OCI-LY3 (cell line): ENCODE measurements at regions not wholly inside any gene's neighbourhood (a gene's known extent, or its start where the extent isn't known, plus 50 kb on each side); places are given as distances from the start of the nearest gene placed in this dataset.

Experiments used
- H2AFZ ChIP-seq: fragments of 200-600, 300-600 bp; shearing (Covaris generic); 2 replicates; pipeline ENCODE4 v1.6.0; 2014; ENCODE audit warnings: antibody characterized with exemption, low read depth, low read length
- H3K27ac ChIP-seq: fragments of 200-600, 300-600 bp; sonication (generic); 2 replicates; pipeline ENCODE4 v1.5.1; 2014; ENCODE audit warnings: mild to moderate bottlenecking, low read length, moderate library complexity, mixed read lengths
- H3K27me3 ChIP-seq: fragments of 200-600, 300-600 bp; sonication (generic); 2 replicates; pipeline ENCODE4 v1.6.1; 2014; ENCODE audit warnings: low read depth, low read length, mixed read lengths
- H3K36me3 ChIP-seq: fragments of 200-600, 300-600 bp; sonication (generic); replicated peaks from 2 replicates; pipeline ENCODE3; 2014; ENCODE audit warnings: low read depth, low read length, mixed read lengths
- H3K4me1 ChIP-seq: fragments of 300-600, 200-600 bp; sonication (generic); 2 replicates; pipeline ENCODE4 v1.6.1; 2014; ENCODE audit warnings: low read length, mixed read lengths
- H3K4me2 ChIP-seq: fragments of 200-600, 300-600 bp; sonication (generic); 2 replicates; pipeline ENCODE4 v1.6.1; 2014; ENCODE audit warnings: low read length, mixed read lengths
- H3K4me3 ChIP-seq: fragments of 300-600, 200-600 bp; sonication (generic); 2 replicates; pipeline ENCODE4 v1.5.1; 2014; ENCODE audit warnings: antibody characterized with exemption, mild to moderate bottlenecking, low read length, moderate library complexity
- H3K79me2 ChIP-seq: fragments of 300-600, 200-600 bp; shearing (Covaris generic); 2 replicates; pipeline ENCODE4 v1.6.1; 2014; ENCODE audit warnings: mild to moderate bottlenecking, low read length, mixed read lengths
- H3K9ac ChIP-seq: fragments of 300-600, 200-600 bp; shearing (Covaris generic); 2 replicates; pipeline ENCODE4 v1.6.0; 2014; ENCODE audit warnings: mild to moderate bottlenecking, low read length, moderate library complexity
- H3K9me3 ChIP-seq: fragments of 200-600, 300-600 bp; shearing (Covaris generic); 2 replicates; pipeline ENCODE4 v1.6.1; 2014; ENCODE audit warnings: low read length, mixed read lengths; ENCODE audit not compliant: insufficient read depth
- H4K20me1 ChIP-seq: fragments of 200-600, 300-600 bp; sonication (generic); 2 replicates; pipeline ENCODE4 v1.6.1; 2016; ENCODE audit warnings: low read length, mixed read lengths; ENCODE audit not compliant: insufficient read depth
- EZH2phosphoT487 ChIP-seq: fragments of 200-600 bp; shearing (Covaris generic); IDR thresholded peaks from 2 replicates; pipeline ENCODE4 v1.6.1; 2018; ENCODE audit warnings: antibody characterized with exemption, mixed run types, low read depth
- TF ChIP-seq, protein P1 (sequence below): fragments of 200-600, 300-600 bp; sonication (generic); IDR thresholded peaks from 2 replicates; pipeline ENCODE4 v1.5.1; 2014; ENCODE audit warnings: antibody characterized with exemption, low read length, low read depth

DNA sequence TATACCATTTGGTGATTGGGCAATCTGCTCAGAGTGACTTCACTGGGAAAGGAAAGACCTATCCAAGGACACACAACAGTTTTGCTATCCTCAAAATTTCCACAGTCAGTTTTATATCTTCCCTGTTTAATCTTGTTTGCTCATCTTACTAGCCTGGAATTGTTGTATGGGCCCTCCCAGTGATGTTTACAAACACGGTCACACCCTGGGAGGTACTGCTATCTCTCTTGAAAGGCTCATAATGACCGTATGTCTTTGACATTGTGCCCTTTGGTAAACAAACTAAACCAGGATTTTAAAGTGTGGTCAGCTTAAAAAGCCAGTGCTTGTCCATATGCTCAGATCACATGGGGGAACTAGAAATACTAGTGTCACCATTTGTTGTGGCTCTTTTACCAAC lies 277.0 kb downstream of the CDH2 start:
- Histone ChIP-seq H3K9me3 (no peaks in the 10 kb centered on the region), H3K27ac (no peak overlapping the region), H2AFZ (no peak overlapping the region), H3K79me2 (no peaks in the 10 kb centered on the region), H3K4me1 (no peaks in the 10 kb centered on the region), H3K27me3 (no peaks in the 10 kb centered on the region), H3K36me3 (no peaks in the 10 kb centered on the region), H3K4me3 (no peak overlapping the region), H3K9ac (no peak overlapping the region), H3K4me2 (no peak overlapping the region), H4K20me1 (no peaks in the 10 kb centered on the region)
- TF ChIP-seq, protein P1, sequence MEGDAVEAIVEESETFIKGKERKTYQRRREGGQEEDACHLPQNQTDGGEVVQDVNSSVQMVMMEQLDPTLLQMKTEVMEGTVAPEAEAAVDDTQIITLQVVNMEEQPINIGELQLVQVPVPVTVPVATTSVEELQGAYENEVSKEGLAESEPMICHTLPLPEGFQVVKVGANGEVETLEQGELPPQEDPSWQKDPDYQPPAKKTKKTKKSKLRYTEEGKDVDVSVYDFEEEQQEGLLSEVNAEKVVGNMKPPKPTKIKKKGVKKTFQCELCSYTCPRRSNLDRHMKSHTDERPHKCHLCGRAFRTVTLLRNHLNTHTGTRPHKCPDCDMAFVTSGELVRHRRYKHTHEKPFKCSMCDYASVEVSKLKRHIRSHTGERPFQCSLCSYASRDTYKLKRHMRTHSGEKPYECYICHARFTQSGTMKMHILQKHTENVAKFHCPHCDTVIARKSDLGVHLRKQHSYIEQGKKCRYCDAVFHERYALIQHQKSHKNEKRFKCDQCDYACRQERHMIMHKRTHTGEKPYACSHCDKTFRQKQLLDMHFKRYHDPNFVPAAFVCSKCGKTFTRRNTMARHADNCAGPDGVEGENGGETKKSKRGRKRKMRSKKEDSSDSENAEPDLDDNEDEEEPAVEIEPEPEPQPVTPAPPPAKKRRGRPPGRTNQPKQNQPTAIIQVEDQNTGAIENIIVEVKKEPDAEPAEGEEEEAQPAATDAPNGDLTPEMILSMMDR, result no peak
- TF ChIP-seq EZH2phosphoT487, result no peak

DNA sequence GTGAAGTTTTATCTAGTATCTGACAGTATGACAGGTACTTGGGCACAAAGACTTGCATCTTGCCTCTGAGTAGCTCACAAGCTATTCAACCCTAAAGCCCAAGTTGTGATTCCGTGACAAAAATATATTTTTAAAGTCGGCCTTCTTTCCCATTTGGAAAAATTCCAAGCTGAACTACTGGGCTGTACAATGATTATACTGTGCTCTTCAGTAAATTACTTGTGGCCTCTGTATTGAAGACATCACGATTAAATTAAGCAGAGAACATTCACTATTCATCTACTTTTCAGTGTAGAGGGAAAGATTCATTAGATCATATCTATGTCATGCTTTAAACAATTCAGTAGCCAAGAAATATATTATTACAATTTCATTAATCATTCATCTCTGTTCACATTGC lies 282.2 kb downstream of the CDH2 start:
- Histone ChIP-seq H3K4me3 (no peak overlapping the region), H3K9me3 (no peaks in the 10 kb centered on the region), H3K79me2 (no peaks in the 10 kb centered on the region), H4K20me1 (no peaks in the 10 kb centered on the region), H3K27me3 (no peaks in the 10 kb centered on the region), H3K36me3 (no peaks in the 10 kb centered on the region), H3K4me2 (no peak overlapping the region), H3K9ac (no peak overlapping the region), H3K27ac (no peak overlapping the region), H2AFZ (no peak overlapping the region), H3K4me1 (no peaks in the 10 kb centered on the region)
- TF ChIP-seq, protein P1, result no peak
- no peak for TF ChIP-seq EZH2phosphoT487

- no peaks in the 10 kb centered on the region for H3K4me1 ChIP-seq
- no peaks in the 10 kb centered on the region for H4K20me1 ChIP-seq
- no peak overlapping the region for H3K9ac ChIP-seq
- H2AFZ ChIP-seq, result no peak overlapping the region
- no peak overlapping the region for H3K4me3 ChIP-seq
- H3K4me2 ChIP-seq, result no peak overlapping the region
- no peak for TF ChIP-seq EZH2phosphoT487
- TF ChIP-seq, protein P1, result no peak
- no peaks in the 10 kb centered on the region for H3K27me3 ChIP-seq
- H3K27ac ChIP-seq, result no peak overlapping the region
- H3K9me3 ChIP-seq, result no peaks in the 10 kb centered on the region
- H3K79me2 ChIP-seq, result no peaks in the 10 kb centered on the region
- H3K36me3 ChIP-seq, result no peaks in the 10 kb centered on the region
These were observed 289.0 kb downstream of the CDH2 start for GRCh38 chr18:27887711-27888495.

DNA sequence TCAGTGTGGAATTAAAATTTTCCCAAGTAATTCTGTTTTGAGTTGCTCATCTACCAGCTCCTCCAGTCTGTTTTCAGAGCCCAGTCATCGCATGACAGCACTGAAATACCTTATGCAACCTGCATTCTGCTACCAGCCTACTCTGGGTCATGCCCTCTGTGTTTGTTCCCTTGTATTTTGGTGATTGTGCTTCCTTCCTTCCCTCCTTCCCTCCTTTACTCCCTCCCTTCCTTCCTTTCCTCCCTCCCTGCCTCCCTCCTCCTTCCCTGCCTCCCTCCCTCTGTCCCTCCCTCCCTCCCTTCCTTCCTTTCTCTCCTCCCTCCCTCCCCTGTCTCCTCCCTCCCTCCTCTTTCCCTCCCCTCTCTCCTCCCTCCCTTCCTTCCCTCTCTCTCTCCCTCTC lies 289.6 kb downstream of the CDH2 start:
- Histone ChIP-seq H2AFZ (no peak overlapping the region), H3K4me2 (no peak overlapping the region), H3K79me2 (no peaks in the 10 kb centered on the region), H4K20me1 (no peaks in the 10 kb centered on the region), H3K9me3 (no peaks in the 10 kb centered on the region), H3K4me3 (no peak overlapping the region), H3K36me3 (no peaks in the 10 kb centered on the region), H3K9ac (no peak overlapping the region), H3K27ac (no peak overlapping the region), H3K4me1 (no peaks in the 10 kb centered on the region), H3K27me3 (no peaks in the 10 kb centered on the region)
- TF ChIP-seq, protein P1, result no peak
- TF ChIP-seq EZH2phosphoT487, result no peak
